ENCODE measurements at regions not wholly inside any gene's neighbourhood (a gene's known extent, or its start where the extent isn't known, plus 50 kb on each side); places are given as distances from the start of the nearest gene placed in this dataset.

DNA sequence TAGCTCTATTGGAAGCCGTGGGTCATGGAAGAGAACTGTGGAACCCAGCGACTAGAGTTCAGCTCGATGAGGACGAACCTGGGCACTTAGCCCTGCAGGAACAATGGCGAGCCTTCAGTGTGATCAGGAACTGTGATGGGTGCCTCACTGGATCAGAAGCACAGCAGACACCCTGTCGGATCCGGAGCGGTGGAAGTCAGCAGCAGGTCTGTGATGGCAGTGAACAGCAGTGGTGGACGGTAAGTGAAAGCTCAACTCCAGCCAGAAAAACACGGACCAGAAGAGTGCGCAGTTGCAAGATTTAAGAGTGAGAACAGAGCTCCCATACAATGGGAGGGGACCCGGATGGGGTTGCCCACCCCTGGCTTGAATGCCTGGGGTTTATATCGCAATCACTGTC, 282.2 kb downstream of the NSUN3 start:
- Histone ChIP-seq H3K36me3 (no peaks in the 10 kb centered on the region), H3K9me3 (no peaks in the 10 kb centered on the region), H3K27me3 (no peaks in the 10 kb centered on the region), H3K4me3 (no peak overlapping the region), H3K27ac (no peak overlapping the region), H3K4me1 (no peaks in the 10 kb centered on the region)
- DNase-seq, result no peak
- ATAC-seq, result no peak
- intact Hi-C loops (cut with DNase I), result no loop called here
- TF ChIP-seq, protein P1, sequence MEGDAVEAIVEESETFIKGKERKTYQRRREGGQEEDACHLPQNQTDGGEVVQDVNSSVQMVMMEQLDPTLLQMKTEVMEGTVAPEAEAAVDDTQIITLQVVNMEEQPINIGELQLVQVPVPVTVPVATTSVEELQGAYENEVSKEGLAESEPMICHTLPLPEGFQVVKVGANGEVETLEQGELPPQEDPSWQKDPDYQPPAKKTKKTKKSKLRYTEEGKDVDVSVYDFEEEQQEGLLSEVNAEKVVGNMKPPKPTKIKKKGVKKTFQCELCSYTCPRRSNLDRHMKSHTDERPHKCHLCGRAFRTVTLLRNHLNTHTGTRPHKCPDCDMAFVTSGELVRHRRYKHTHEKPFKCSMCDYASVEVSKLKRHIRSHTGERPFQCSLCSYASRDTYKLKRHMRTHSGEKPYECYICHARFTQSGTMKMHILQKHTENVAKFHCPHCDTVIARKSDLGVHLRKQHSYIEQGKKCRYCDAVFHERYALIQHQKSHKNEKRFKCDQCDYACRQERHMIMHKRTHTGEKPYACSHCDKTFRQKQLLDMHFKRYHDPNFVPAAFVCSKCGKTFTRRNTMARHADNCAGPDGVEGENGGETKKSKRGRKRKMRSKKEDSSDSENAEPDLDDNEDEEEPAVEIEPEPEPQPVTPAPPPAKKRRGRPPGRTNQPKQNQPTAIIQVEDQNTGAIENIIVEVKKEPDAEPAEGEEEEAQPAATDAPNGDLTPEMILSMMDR (IDR thresholded peaks at IDR 0.05), result no peak
- 94 to 97% methylated on average over 13 of the region's 13 CpGs for WGBS, 2 donors

DNA sequence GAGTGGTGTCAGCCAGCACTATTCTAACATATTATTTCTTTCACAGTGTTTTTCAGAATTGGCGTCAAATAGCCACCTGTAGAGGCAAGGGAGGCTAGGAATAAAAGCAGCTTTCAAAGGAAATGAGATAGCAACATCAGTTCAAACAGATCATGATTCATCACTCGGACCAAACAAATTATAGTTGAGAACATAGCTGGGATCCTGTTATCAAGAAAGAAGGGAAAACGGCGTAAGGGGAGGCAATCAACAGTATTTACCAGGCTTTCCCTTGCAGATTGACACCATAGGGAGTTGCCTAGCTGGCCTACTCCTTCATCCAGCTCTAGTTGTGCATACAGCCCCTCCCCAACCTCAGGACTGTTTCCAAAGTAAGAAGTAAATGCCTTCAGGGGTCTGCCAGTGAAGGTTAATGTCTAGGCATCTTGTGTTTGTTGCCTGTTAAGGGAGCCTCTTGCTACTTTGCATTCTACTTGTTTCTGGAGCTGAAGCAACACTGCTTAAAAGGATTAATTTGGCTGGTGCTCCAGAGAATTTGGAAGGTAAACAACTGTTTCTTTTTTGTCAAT, 286.5 kb downstream of the NSUN3 start:
- Histone ChIP-seq H3K27ac (no peak overlapping the region), H3K4me3 (no peak overlapping the region), H3K36me3 (no peaks in the 10 kb centered on the region), H3K9me3 (no peaks in the 10 kb centered on the region), H3K4me1 (no peaks in the 10 kb centered on the region), H3K27me3 (no peaks in the 10 kb centered on the region)
- TF ChIP-seq, protein P1 (IDR thresholded peaks at IDR 0.05), result no peak
- WGBS, 2 donors, result 63 to 70% methylated on average over 4 of the region's 4 CpGs
- ATAC-seq (no peak), DNase-seq (no peak)
- intact Hi-C loops (cut with DNase I), result no loop called here

DNA sequence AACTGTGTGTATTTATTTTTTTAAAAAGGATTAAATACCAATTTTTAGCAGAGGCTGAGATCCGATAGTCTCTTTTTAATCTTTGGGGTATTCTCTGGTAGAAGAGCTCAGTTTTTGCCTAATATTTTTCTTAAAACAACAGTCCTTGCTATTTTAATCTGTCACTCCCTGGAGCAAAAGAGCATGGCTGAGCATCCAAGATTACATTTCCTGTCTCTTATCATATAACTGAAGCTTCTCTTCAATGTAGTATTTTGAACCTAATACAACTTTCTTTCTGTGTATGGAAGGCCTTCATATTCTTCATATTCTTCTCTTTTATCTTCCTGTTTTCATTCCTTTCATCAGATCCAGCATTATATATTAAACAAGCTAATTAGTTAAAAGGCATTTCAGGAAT, 293.7 kb downstream of the NSUN3 start:
- intact Hi-C loops (cut with DNase I), result no loop called here
- Histone ChIP-seq H3K9me3 (no peaks in the 10 kb centered on the region), H3K36me3 (no peaks in the 10 kb centered on the region), H3K27me3 (no peaks in the 10 kb centered on the region), H3K27ac (no peak overlapping the region), H3K4me1 (peaks cover 0 to 10% (median 0%) of the 10 kb centered on the region in 9 donors), H3K4me3 (no peak overlapping the region)
- WGBS, 2 donors, result 54 to 65% methylated on average over 1 of the region's 1 CpG
- DNase-seq (no peak), ATAC-seq (no peak)
- TF ChIP-seq, protein P1 (IDR thresholded peaks at IDR 0.05), result no peak

DNA sequence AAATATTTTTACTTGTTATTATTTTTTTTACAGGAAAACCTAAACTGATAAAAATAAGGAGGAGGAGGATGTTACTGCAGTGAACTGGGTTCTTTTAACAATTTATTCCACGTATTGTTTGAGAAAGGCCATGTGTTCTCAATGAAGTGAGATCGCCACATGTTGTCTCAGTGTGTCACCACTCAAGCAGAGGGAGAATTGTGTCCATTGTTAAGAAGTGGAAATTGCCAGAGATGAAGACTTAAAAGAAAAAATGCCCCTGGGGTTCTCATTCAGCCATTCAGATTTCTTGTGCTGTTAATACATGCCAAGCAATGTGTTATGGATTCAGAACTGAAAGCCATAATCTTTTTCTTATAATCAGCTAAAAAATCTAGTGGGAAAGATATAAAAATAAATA, 297.1 kb downstream of the NSUN3 start:
- 53 to 55% methylated on average over 2 of the region's 2 CpGs for WGBS, 2 donors
- no peak for DNase-seq
- TF ChIP-seq, protein P1 (IDR thresholded peaks at IDR 0.05), result no peak
- Histone ChIP-seq H3K27me3 (no peaks in the 10 kb centered on the region), H3K36me3 (no peaks in the 10 kb centered on the region), H3K27ac (no peak overlapping the region), H3K9me3 (no peaks in the 10 kb centered on the region), H3K4me3 (no peak overlapping the region), H3K4me1 (peaks cover 0 to 10% (median 0%) of the 10 kb centered on the region in 9 donors)
- intact Hi-C loops (cut with DNase I), result no loop called here
- ATAC-seq, result no peak

All from heart right ventricle (tissue), 16 donors.